HCT116 (cell line): ENCODE measurements at regions not wholly inside any gene's neighbourhood (a gene's known extent, or its start where the extent isn't known, plus 50 kb on each side); places are given as distances from the start of the nearest gene placed in this dataset.

ENCODE experiments used
- ATAC-seq: fragments of 200-7000 bp; cut with Tn5 transposase; 2 replicates; pipeline ENCODE4 v1.9.1; 2020; ENCODE audit warnings: mild to moderate bottlenecking, moderate library complexity
- BruUV-seq: library from RNA; stranded (reverse); fragments of 400-500 nt; replicated peaks from 2 replicates; lab custom pipeline; 2021; lab: Mats Ljungman, UMichigan
- CTCF ChIA-PET: fragments of 300-600 bp; sonication (Branson Sonifier 250); formaldehyde crosslinking; loops from one replicate; lab custom pipeline; 2021; ENCODE audit warnings: antibody characterized with exemption; lab: Charles Lee
- POLR2A ChIA-PET: fragments of 300-600, 350-600 bp; sonication (Branson Sonifier 250); formaldehyde crosslinking; loops from one replicate; lab custom pipeline; 2021; ENCODE audit warnings: antibody characterized with exemption; lab: Charles Lee
- RAD21 ChIA-PET, 2 experiments: fragments of 300-600 bp; sonication (Branson Sonifier 250); formaldehyde crosslinking; loops; one replicate each; lab custom pipeline; 2023; ENCODE audit warnings: low total read pairs in 2 of 2; ENCODE audit not compliant: uncharacterized antibody in 2 of 2, unreplicated experiment in 2 of 2, low non-redundant PET in 1 of 2; lab: Charles Lee
- DNase-seq: peaks from one replicate; pipeline ENCODE4 v3.0.0-alpha.2; 2010; ENCODE audit warnings: low read depth, low spot score
- H2AFZ ChIP-seq: fragments of 200-600 bp; shearing (Covaris generic), sonication (generic); 2 replicates; pipeline ENCODE4 v1.6.1; 2017; ENCODE audit warnings: low read depth, mixed run types, mixed read lengths, antibody characterized with exemption, low read length; ENCODE audit not compliant: poor library complexity, severe bottlenecking
- H3K27ac ChIP-seq: 2 replicates; pipeline ENCODE4 v1.5.1; 2012; ENCODE audit warnings: low read depth, low read length
- H3K27me3 ChIP-seq: fragments of 200-600 bp; sonication (generic); 2 replicates; pipeline ENCODE4 v1.6.1; 2016; ENCODE audit warnings: mixed run types, low read length, mixed read lengths; ENCODE audit not compliant: insufficient read depth
- H3K36me3 ChIP-seq, 2 experiments: fragments of 200-500 bp in 1 of 2; fragments of 200-600 bp in 1 of 2; sonication (Bioruptor generic) in 1 of 2; sonication (generic) in 1 of 2; 2 replicates each; pipeline versions ENCODE4 v1.5.1 to v1.6.1; 2014 to 2016; ENCODE audit warnings: low read length in 2 of 2, inconsistent platforms in 1 of 2, mixed read lengths in 1 of 2, mixed run types in 1 of 2; ENCODE audit not compliant: insufficient read depth in 2 of 2, control insufficient read depth in 1 of 2
- H3K4me1 ChIP-seq, 2 experiments: fragments of 200-600 bp in 1 of 2; sonication (generic) in 1 of 2; 2 replicates each; pipeline versions ENCODE4 v1.5.1 to v1.6.1; 2012 to 2017; ENCODE audit warnings: low read length in 2 of 2, inconsistent platforms in 1 of 2, mild to moderate bottlenecking in 1 of 2, mixed read lengths in 1 of 2, mixed run types in 1 of 2, moderate library complexity in 1 of 2; ENCODE audit not compliant: insufficient read depth in 2 of 2, control insufficient read depth in 1 of 2
- H3K4me2 ChIP-seq: fragments of 200-600 bp; sonication (generic); 2 replicates; pipeline ENCODE4 v1.6.1; 2017; ENCODE audit warnings: mixed run types, low read length, mixed read lengths
- H3K4me3 ChIP-seq, 2 experiments: fragments of 200-600 bp in 1 of 2; sonication (generic) in 1 of 2; replicated peaks in 1 of 2; 2 replicates each; pipeline ENCODE4 v1.5.1; 2011 to 2016; ENCODE audit warnings: low read length in 2 of 2, control low read depth in 1 of 2, low read depth in 1 of 2, mild to moderate bottlenecking in 1 of 2, mixed read lengths in 1 of 2, mixed run types in 1 of 2
- H3K79me2 ChIP-seq: fragments of 200-600 bp; sonication (generic); 2 replicates; pipeline ENCODE4 v1.6.1; 2017; ENCODE audit warnings: mild to moderate bottlenecking, mixed run types, low read length, moderate library complexity, mixed read lengths; ENCODE audit not compliant: insufficient read depth
- H3K9ac ChIP-seq: fragments of 200-600 bp; sonication (generic); 2 replicates; pipeline ENCODE4 v1.6.1; 2016; ENCODE audit warnings: low read length, mixed read lengths
- H3K9me2 ChIP-seq: fragments of 200-600 bp; sonication (generic), shearing (Covaris generic); 2 replicates; pipeline ENCODE4 v1.6.1; 2017; ENCODE audit warnings: mixed run types, mild to moderate bottlenecking, moderate library complexity; ENCODE audit not compliant: insufficient read depth
- H3K9me3 ChIP-seq, 2 experiments: fragments of 200-500 bp in 1 of 2; fragments of 200-600 bp in 1 of 2; sonication (Bioruptor generic) in 1 of 2; sonication (generic) in 1 of 2; 2 replicates each; pipeline ENCODE4 v1.6.1; 2014 to 2017; ENCODE audit warnings: low read length in 2 of 2, mixed read lengths in 2 of 2, inconsistent platforms in 1 of 2, low read depth in 1 of 2, mild to moderate bottlenecking in 1 of 2, mixed run types in 1 of 2, moderate library complexity in 1 of 2; ENCODE audit not compliant: control insufficient read depth in 1 of 2, insufficient read depth in 1 of 2
- H4K20me1 ChIP-seq: fragments of 200-600 bp; sonication (generic), shearing (Covaris generic); 2 replicates; pipeline ENCODE4 v1.6.1; 2017; ENCODE audit warnings: mixed run types, mild to moderate bottlenecking, moderate library complexity; ENCODE audit not compliant: insufficient read depth
- ATF3 ChIP-seq: IDR thresholded peaks from 2 replicates; pipeline ENCODE4 v1.6.1; 2012
- CBX3 ChIP-seq: IDR thresholded peaks from 2 replicates; pipeline ENCODE4 v1.6.1; 2012; ENCODE audit warnings: low read depth
- CEBPB ChIP-seq: IDR thresholded peaks from 2 replicates; pipeline ENCODE4 v1.6.1; 2012; ENCODE audit warnings: low read depth
- CTCF ChIP-seq, 3 experiments: fragments of 200-600 bp in 1 of 3; sonication (generic) in 1 of 3; IDR thresholded peaks in 2 of 3; conservative IDR thresholded peaks in 1 of 3; 2 replicates each; pipeline ENCODE4 v1.5.1; 2012 to 2017; ENCODE audit warnings: low read depth in 2 of 3, low read length in 2 of 3, antibody characterized with exemption in 1 of 3, borderline replicate concordance in 1 of 3, control low read depth in 1 of 3, mild to moderate bottlenecking in 1 of 3, mixed read lengths in 1 of 3, mixed run types in 1 of 3, moderate library complexity in 1 of 3; ENCODE audit not compliant: insufficient read depth in 1 of 3
- EGR1 ChIP-seq: IDR thresholded peaks from 2 replicates; pipeline ENCODE4 v1.6.1; 2012; ENCODE audit warnings: low read depth
- ELF1 ChIP-seq: IDR thresholded peaks from 2 replicates; pipeline ENCODE4 v1.6.1; 2012; ENCODE audit warnings: low read depth, borderline replicate concordance
- EZH2phosphoT487 ChIP-seq: fragments of 200-600 bp; IDR thresholded peaks from 2 replicates; pipeline ENCODE4 v1.6.1; 2018; ENCODE audit warnings: antibody characterized with exemption, borderline replicate concordance
- FOSL1 ChIP-seq: IDR thresholded peaks from 2 replicates; pipeline ENCODE4 v1.6.1; 2012; ENCODE audit warnings: low read depth
- JUND ChIP-seq: IDR thresholded peaks from 2 replicates; pipeline ENCODE4 v1.6.1; 2012
- POLR2A ChIP-seq: IDR thresholded peaks from 2 replicates; pipeline ENCODE4 v1.7.0; 2011; ENCODE audit warnings: borderline replicate concordance; ENCODE audit not compliant: insufficient read depth, insufficient read length; ENCODE audit errors: extremely low read depth
- RAD21 ChIP-seq: IDR thresholded peaks from 2 replicates; pipeline ENCODE4 v1.6.1; 2012; ENCODE audit warnings: low read depth, mild to moderate bottlenecking
- REST ChIP-seq: IDR thresholded peaks from 2 replicates; pipeline ENCODE4 v1.6.1; 2012; ENCODE audit warnings: low read depth
- SIN3A ChIP-seq: IDR thresholded peaks from 2 replicates; pipeline ENCODE4 v1.6.1; 2012; ENCODE audit warnings: low read depth
- SP1 ChIP-seq: IDR thresholded peaks from 2 replicates; pipeline ENCODE4 v1.6.1; 2012; ENCODE audit warnings: low read depth
- SRF ChIP-seq: IDR thresholded peaks from 2 replicates; pipeline ENCODE4 v1.6.1; 2012; ENCODE audit warnings: low read depth
- TCF7L2 ChIP-seq: IDR thresholded peaks from 2 replicates; pipeline ENCODE4 v1.7.0; 2011; ENCODE audit warnings: borderline replicate concordance, inconsistent platforms; ENCODE audit not compliant: insufficient read depth, insufficient read length; ENCODE audit errors: extremely low read depth
- ZFX ChIP-seq: fragments of 450-650 bp; IDR thresholded peaks from 2 replicates; pipeline ENCODE4 v1.6.1; 2017
- ZNF274 ChIP-seq: fragments of 200-500 bp; sonication (Bioruptor generic); IDR thresholded peaks from 2 replicates; pipeline ENCODE4 v1.6.1; 2014; ENCODE audit warnings: mild to moderate bottlenecking, low read depth, low read length, inconsistent platforms
- intact Hi-C: fragments of 100-400 bp; cut with micrococcal nuclease; formaldehyde crosslinking; loops from 2 replicates; pipeline ENCODE4 v1.10.0; 2022
- TF ChIP-seq, protein P1 (sequence below): IDR thresholded peaks from 2 replicates; pipeline ENCODE4 v1.6.1; 2012
- TF ChIP-seq, protein P2 (sequence below): IDR thresholded peaks from 2 replicates; pipeline ENCODE4 v1.6.1; 2011; ENCODE audit warnings: mild to moderate bottlenecking, low read length, moderate library complexity; ENCODE audit not compliant: insufficient replicate concordance; ENCODE audit errors: extremely low read depth

DNA sequence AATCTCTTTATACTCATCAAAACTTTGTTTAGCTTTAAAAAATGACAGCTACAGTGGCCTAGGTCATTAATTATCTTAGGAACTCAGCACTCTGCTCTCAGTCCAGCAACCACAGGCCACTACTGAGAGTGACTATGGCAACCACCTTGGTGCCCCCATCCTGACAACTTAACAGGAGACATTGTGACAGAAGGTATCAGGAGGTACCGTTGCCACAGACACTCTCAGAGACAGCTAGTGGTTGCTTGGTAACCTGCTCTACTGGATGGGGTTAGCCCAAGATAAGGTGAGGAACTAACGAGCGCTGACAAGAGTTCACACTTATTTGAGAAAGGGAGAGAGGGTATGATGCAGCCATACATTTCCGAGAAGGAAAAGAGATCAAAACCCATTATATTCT is 76.1 kb upstream of the TFAP2D start:
- DNase-seq: no peak
- no TSS peak for BruUV-seq
- intact Hi-C loops: no loop called here

More for the DNA sequence above, 76.1 kb upstream of the TFAP2D start:
- Histone ChIP-seq H3K27me3 (no peaks in the 10 kb centered on the region), H3K27ac (no peak overlapping the region), H3K9me3 (peaks cover 0 to 13% of the 10 kb centered on the region in 2 experiments; a peak in 1 of 4 replicates), H3K4me2 (no peak overlapping the region), H3K9ac (no peak overlapping the region), H3K4me1 (no peaks in the 10 kb centered on the region), H4K20me1 (no peaks in the 10 kb centered on the region), H2AFZ (no peak overlapping the region), H3K4me3 (no peak overlapping the region), H3K9me2 (no peaks in the 10 kb centered on the region), H3K79me2 (no peaks in the 10 kb centered on the region), H3K36me3 (no peaks in the 10 kb centered on the region)
- ChIA-PET POLR2A (no interaction called here), RAD21 (no interaction called here), CTCF (no interaction called here)
- TF ChIP-seq ZFX: no peak
- no peak for TF ChIP-seq EGR1
- TF ChIP-seq CTCF (IDR thresholded peaks at IDR 0.05 in 2 of 3, conservative IDR thresholded peaks at IDR 0.05 in 1 of 3; ENCODE audit: borderline replicate concordance in 1 of 3, insufficient read depth in 1 of 3, low read depth in 2 of 3, low read length in 2 of 3): no peak
- no peak for TF ChIP-seq EZH2phosphoT487
- no peak for TF ChIP-seq POLR2A
- no peak for TF ChIP-seq CBX3
- no peak for TF ChIP-seq JUND
- TF ChIP-seq RAD21: no peak
- TF ChIP-seq CEBPB: no peak
- TF ChIP-seq SIN3A: no peak
- no peak for TF ChIP-seq ELF1
- no peak for TF ChIP-seq REST
- TF ChIP-seq ATF3: no peak
- TF ChIP-seq, protein P1, sequence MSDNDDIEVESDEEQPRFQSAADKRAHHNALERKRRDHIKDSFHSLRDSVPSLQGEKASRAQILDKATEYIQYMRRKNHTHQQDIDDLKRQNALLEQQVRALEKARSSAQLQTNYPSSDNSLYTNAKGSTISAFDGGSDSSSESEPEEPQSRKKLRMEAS: no peak
- no peak for TF ChIP-seq ZNF274
- no peak for TF ChIP-seq SP1
- no peak for TF ChIP-seq TCF7L2
- TF ChIP-seq, protein P2, sequence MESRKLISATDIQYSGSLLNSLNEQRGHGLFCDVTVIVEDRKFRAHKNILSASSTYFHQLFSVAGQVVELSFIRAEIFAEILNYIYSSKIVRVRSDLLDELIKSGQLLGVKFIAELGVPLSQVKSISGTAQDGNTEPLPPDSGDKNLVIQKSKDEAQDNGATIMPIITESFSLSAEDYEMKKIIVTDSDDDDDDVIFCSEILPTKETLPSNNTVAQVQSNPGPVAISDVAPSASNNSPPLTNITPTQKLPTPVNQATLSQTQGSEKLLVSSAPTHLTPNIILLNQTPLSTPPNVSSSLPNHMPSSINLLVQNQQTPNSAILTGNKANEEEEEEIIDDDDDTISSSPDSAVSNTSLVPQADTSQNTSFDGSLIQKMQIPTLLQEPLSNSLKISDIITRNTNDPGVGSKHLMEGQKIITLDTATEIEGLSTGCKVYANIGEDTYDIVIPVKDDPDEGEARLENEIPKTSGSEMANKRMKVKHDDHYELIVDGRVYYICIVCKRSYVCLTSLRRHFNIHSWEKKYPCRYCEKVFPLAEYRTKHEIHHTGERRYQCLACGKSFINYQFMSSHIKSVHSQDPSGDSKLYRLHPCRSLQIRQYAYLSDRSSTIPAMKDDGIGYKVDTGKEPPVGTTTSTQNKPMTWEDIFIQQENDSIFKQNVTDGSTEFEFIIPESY: no peak
- TF ChIP-seq FOSL1: no peak
- TF ChIP-seq SRF: no peak
- ATAC-seq: no peak
